ENCODE measurements at regions not wholly inside any gene's neighbourhood (a gene's known extent, or its start where the extent isn't known, plus 50 kb on each side); places are given as distances from the start of the nearest gene placed in this dataset.

DNA sequence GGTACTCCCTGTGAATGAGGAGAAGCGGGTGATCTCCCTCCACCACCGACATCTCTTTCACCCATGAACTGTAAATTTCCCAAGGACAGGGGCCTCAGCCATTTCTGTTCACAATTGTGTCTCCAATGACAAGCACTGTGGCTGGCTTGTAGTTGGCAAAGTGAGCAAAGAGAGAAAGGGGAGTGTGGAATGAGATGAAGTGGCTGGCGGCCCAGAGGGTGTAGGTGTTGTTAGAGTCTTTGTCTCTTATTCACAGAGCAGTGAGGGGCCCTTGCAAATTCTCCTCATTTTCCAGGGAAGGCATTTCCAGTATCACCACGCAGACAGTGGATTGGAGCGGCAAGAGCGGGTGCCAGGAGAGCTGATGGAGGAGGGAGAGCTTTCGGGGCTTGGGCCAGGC is 411.7 kb upstream of the EEF2KMT start (continued):
- no peak for TF ChIP-seq CEBPB (IDR thresholded peaks at IDR 0.05; ENCODE audit: borderline replicate concordance, low read depth, low read length)
- no peak for TF ChIP-seq ZSCAN9 (CRISPR knock-in tag; IDR thresholded peaks at IDR 0.05; ENCODE audit: borderline replicate concordance)
- TF ChIP-seq SP5 (CRISPR knock-in tag; IDR thresholded peaks at IDR 0.05; ENCODE audit: borderline replicate concordance, low read depth): no peak
- no peak for TF ChIP-seq NR3C1 (CRISPR knock-in tag; IDR thresholded peaks at IDR 0.05)
- TF ChIP-seq ZFP1 (CRISPR knock-in tag; IDR thresholded peaks at IDR 0.05): no peak

GRCh38 chr16:5508371-5508770 is 410.8 kb upstream of the EEF2KMT start:
- Histone ChIP-seq H3K27me3 (ENCODE audit: control insufficient read depth in 1 of 2, insufficient read depth in 2 of 2, low read length in 2 of 2) (peaks cover 2 to 8% of the 10 kb centered on the region in 2 experiments; a peak in 2 of 5 replicates), H2AFZ (ENCODE audit: low read length) (no peak overlapping the region), H3K4me3 (replicated peaks in 1 of 3; ENCODE audit: insufficient read depth in 1 of 3, low read depth in 2 of 3, low read length in 3 of 3) (no peak overlapping the region), H3K36me3 (replicated peaks in 1 of 2; ENCODE audit: control insufficient read depth in 1 of 2, insufficient read depth in 2 of 2, low read length in 2 of 2) (no peaks in the 10 kb centered on the region), H3K4me2 (ENCODE audit: low read depth, low read length) (no peak overlapping the region), H3K9me3 (ENCODE audit: low read length) (no peaks in the 10 kb centered on the region), H3K9ac (ENCODE audit: insufficient read depth, low read depth, low read length) (no peak overlapping the region), H4K20me1 (ENCODE audit: insufficient read depth, low read length) (no peaks in the 10 kb centered on the region), H3K27ac (ENCODE audit: extremely low read length, insufficient read depth, low read length) (no peak overlapping the region), H3K4me1 (ENCODE audit: insufficient read depth, low read length) (no peaks in the 10 kb centered on the region), H3K79me2 (ENCODE audit: insufficient read depth, low read length) (no peaks in the 10 kb centered on the region)
- ChIA-PET POLR2A (no interaction called here), CTCF (ENCODE audit: low intra/inter-chr PET ratio, low total read pairs) (no interaction called here)
- intact Hi-C loops (cut with micrococcal nuclease; ENCODE audit: unreplicated experiment): no loop called here
- FAIRE-seq: no peak
- DNase-seq (ENCODE audit: low spot score): no peak
- WGBS (ENCODE audit: low lambda C conversion rate): 5% methylated on average over 6 of the region's 6 CpGs
- no TSS peak for BruUV-seq (replicated peaks)
- in situ Hi-C loops (cut with HindIII; ENCODE audit: extremely low pct_ligation_motif_present, low pct_unique_long_range_greater_than_20kb): loop anchor here (25.0 kb wide), 1 partner anchor 1129 kb away; no protein-coding TSS in a partner anchor
- ATAC-seq: no peak
- TF ChIP-seq ZNF800 (CRISPR knock-in tag; IDR thresholded peaks at IDR 0.05): no peak
- TF ChIP-seq, protein P1, sequence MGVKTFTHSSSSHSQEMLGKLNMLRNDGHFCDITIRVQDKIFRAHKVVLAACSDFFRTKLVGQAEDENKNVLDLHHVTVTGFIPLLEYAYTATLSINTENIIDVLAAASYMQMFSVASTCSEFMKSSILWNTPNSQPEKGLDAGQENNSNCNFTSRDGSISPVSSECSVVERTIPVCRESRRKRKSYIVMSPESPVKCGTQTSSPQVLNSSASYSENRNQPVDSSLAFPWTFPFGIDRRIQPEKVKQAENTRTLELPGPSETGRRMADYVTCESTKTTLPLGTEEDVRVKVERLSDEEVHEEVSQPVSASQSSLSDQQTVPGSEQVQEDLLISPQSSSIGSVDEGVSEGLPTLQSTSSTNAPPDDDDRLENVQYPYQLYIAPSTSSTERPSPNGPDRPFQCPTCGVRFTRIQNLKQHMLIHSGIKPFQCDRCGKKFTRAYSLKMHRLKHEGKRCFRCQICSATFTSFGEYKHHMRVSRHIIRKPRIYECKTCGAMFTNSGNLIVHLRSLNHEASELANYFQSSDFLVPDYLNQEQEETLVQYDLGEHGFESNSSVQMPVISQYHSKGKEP (CRISPR knock-in tag; IDR thresholded peaks at IDR 0.05): no peak
- no peak for TF ChIP-seq DR1 (CRISPR knock-in tag; IDR thresholded peaks at IDR 0.05)
- no peak for TF ChIP-seq ASH2L (IDR thresholded peaks at IDR 0.05; ENCODE audit: insufficient read length, low read depth, low read length)
- TF ChIP-seq SKIL (CRISPR knock-in tag; IDR thresholded peaks at IDR 0.05; ENCODE audit: borderline replicate concordance): no peak
- TF ChIP-seq GABPA (IDR thresholded peaks at IDR 0.05; ENCODE audit: low read depth, low read length): no peak
- TF ChIP-seq GABPA (CRISPR knock-in tag; IDR thresholded peaks at IDR 0.05; ENCODE audit: low read depth): no peak
- TF ChIP-seq ZNF775 (CRISPR knock-in tag; IDR thresholded peaks at IDR 0.05; ENCODE audit: borderline replicate concordance): no peak
- TF ChIP-seq LRRFIP1 (CRISPR knock-in tag; conservative IDR thresholded peaks at IDR 0.05): no peak
- no peak for TF ChIP-seq MATR3 (CRISPR knock-in tag; IDR thresholded peaks at IDR 0.05)
- TF ChIP-seq, protein P2, sequence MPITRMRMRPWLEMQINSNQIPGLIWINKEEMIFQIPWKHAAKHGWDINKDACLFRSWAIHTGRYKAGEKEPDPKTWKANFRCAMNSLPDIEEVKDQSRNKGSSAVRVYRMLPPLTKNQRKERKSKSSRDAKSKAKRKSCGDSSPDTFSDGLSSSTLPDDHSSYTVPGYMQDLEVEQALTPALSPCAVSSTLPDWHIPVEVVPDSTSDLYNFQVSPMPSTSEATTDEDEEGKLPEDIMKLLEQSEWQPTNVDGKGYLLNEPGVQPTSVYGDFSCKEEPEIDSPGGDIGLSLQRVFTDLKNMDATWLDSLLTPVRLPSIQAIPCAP (CRISPR knock-in tag; IDR thresholded peaks at IDR 0.05; ENCODE audit: low read depth): no peak

Measured in HepG2 (cell line).